KMS-11 (cell line): ENCODE measurements at regions not wholly inside any gene's neighbourhood (a gene's known extent, or its start where the extent isn't known, plus 50 kb on each side); places are given as distances from the start of the nearest gene placed in this dataset.

ENCODE experiments used
- H2AFZ ChIP-seq: fragments of 200-600 bp; sonication (generic); 2 replicates; pipeline ENCODE4 v1.6.1; 2016; ENCODE audit warnings: antibody characterized with exemption, mixed run types, low read depth
- H3K27ac ChIP-seq: fragments of 200-600 bp; sonication (generic); 2 replicates; pipeline ENCODE4 v1.6.1; 2016; ENCODE audit warnings: mild to moderate bottlenecking, mixed run types
- H3K27me3 ChIP-seq: fragments of 200-600 bp; sonication (generic); 2 replicates; pipeline ENCODE4 v1.6.1; 2017; ENCODE audit warnings: mild to moderate bottlenecking, low read depth, mixed run types, moderate library complexity; ENCODE audit not compliant: insufficient read depth
- H3K36me3 ChIP-seq: fragments of 200-600 bp; sonication (generic); 2 replicates; pipeline ENCODE4 v1.6.1; 2017; ENCODE audit warnings: mild to moderate bottlenecking, mixed run types; ENCODE audit not compliant: insufficient read depth
- H3K4me1 ChIP-seq: fragments of 200-600 bp; sonication (generic); 2 replicates; pipeline ENCODE4 v1.6.1; 2016; ENCODE audit warnings: mild to moderate bottlenecking, low read depth, mixed run types; ENCODE audit not compliant: poor library complexity, severe bottlenecking
- H3K4me2 ChIP-seq: fragments of 200-600 bp; sonication (generic); 2 replicates; pipeline ENCODE4 v1.7.0; 2016; ENCODE audit warnings: mild to moderate bottlenecking, mixed run types
- H3K4me3 ChIP-seq: fragments of 200-600 bp; sonication (generic); IDR thresholded peaks from 2 replicates; pipeline ENCODE4 v1.6.1; 2017; ENCODE audit warnings: low read depth, low read length, mixed read lengths; ENCODE audit not compliant: insufficient read depth
- H3K79me2 ChIP-seq: fragments of 200-600 bp; sonication (generic); 2 replicates; pipeline ENCODE4 v1.6.1; 2016; ENCODE audit warnings: low read depth, mixed run types; ENCODE audit not compliant: insufficient read depth
- H3K9ac ChIP-seq: fragments of 200-600 bp; sonication (generic); 2 replicates; pipeline ENCODE4 v1.6.1; 2016; ENCODE audit warnings: mild to moderate bottlenecking, mixed run types
- H4K20me1 ChIP-seq: fragments of 200-600 bp; sonication (generic); 2 replicates; pipeline ENCODE4 v1.6.1; 2016; ENCODE audit warnings: mild to moderate bottlenecking, mixed run types; ENCODE audit not compliant: insufficient read depth
- CTCF ChIP-seq: fragments of 200-600 bp; sonication (generic); conservative IDR thresholded peaks from 2 replicates; pipeline ENCODE4 v1.6.1; 2017; ENCODE audit warnings: low read depth, mild to moderate bottlenecking, antibody characterized with exemption, low read length, moderate library complexity, mixed read lengths

- no peak overlapping the region for H3K4me2 ChIP-seq
- no peaks in the 10 kb centered on the region for H3K36me3 ChIP-seq
- no peak overlapping the region for H3K27ac ChIP-seq
- no peak overlapping the region for H2AFZ ChIP-seq
- H4K20me1 ChIP-seq, result no peaks in the 10 kb centered on the region
- H3K4me3 ChIP-seq, result no peak overlapping the region
- no peaks in the 10 kb centered on the region for H3K27me3 ChIP-seq
- TF ChIP-seq CTCF, result no peak
- H3K4me1 ChIP-seq, result no peaks in the 10 kb centered on the region
- no peak overlapping the region for H3K9ac ChIP-seq
- H3K79me2 ChIP-seq, result no peaks in the 10 kb centered on the region
Measured at GRCh38 chr14:41187868-41188267, 418.8 kb upstream of the LRFN5 start.

DNA sequence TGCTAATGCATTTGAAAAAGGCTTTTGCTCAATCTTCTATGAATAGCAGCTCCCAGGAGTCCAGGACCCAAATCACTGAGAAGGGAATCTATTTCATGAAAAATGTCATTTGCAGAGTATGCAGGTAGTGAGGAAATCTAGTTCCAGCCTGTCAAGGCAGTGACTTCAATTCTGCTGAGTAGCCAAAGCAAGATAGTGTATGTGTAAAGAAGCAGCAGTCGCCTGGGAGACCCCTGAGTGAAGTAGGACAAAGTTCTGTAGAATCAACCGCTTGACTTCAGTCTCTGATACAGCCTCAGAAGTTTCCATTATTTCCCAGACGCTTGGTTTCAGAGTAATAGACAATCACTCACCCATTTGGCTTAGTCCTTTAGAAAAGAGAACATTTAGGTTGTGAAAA lies 435.6 kb upstream of the LRFN5 start:
- Histone ChIP-seq H3K4me3 (no peak overlapping the region), H3K36me3 (no peaks in the 10 kb centered on the region), H3K9ac (no peak overlapping the region), H3K79me2 (no peaks in the 10 kb centered on the region), H3K4me2 (no peak overlapping the region), H4K20me1 (no peaks in the 10 kb centered on the region), H3K27me3 (no peaks in the 10 kb centered on the region), H3K27ac (no peak overlapping the region), H3K4me1 (no peaks in the 10 kb centered on the region), H2AFZ (no peak overlapping the region)
- TF ChIP-seq CTCF, result no peak

DNA sequence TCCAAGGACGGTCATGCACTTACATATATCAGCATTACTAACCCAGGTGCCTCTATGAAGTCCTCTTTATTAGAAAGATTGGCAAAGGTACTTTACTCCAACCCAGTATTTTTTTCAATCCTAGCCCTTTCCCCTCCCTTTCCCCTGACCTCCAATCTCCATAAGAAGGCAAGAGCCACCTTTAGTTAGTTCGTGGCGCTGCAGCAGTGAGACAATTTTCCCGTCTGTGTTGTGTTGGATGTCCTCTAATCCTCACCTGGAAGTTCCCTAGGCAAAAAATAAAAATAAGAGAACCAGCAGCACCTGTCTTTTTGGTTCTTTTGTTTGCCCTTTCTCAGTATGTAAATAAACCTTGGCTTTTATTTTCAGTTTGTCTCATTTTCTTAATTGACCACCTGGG lies 439.6 kb upstream of the LRFN5 start:
- TF ChIP-seq CTCF, result no peak
- Histone ChIP-seq H2AFZ (no peak overlapping the region), H3K9ac (no peak overlapping the region), H4K20me1 (no peaks in the 10 kb centered on the region), H3K27ac (no peak overlapping the region), H3K4me1 (no peaks in the 10 kb centered on the region), H3K79me2 (no peaks in the 10 kb centered on the region), H3K27me3 (no peaks in the 10 kb centered on the region), H3K36me3 (no peaks in the 10 kb centered on the region), H3K4me3 (no peak overlapping the region), H3K4me2 (no peak overlapping the region)

DNA sequence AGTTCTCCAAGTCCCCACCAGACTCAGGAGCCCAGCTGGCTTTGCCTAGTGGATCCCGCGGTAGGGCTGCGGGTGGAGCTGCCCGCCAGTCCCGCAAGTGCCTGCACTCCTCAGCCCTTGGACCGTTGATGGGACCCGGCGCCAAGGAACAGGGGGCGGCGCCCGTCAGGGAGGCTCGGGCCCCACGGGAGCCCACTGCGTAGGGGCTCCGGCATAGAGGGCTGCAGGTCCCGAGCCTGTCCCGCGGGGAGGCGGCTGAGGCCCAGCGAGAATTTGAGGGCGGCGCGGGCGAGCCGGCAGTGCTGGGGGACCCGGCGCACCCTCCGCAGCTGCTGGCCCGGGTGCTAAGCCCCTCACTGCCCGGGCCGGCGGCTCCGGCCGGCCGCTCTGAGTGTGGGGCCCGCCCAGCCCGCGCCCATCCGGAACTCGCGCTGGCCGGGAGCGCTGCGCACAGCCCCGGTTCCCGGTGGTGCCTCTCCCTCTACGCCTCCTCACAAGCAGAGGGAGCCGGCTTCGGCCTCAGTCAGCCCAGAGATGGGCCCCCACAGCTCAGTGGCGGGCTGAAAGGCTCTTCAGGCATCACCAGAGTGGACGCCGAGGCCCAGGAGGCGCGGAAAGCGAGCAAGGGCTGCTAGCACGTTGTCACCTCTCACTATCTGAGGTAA lies 452.4 kb upstream of the LRFN5 start:
- Histone ChIP-seq H3K36me3 (no peaks in the 10 kb centered on the region), H3K27ac (no peak overlapping the region), H3K4me2 (no peak overlapping the region), H3K4me1 (no peaks in the 10 kb centered on the region), H2AFZ (no peak overlapping the region), H4K20me1 (no peaks in the 10 kb centered on the region), H3K27me3 (no peaks in the 10 kb centered on the region), H3K9ac (no peak overlapping the region), H3K79me2 (no peaks in the 10 kb centered on the region), H3K4me3 (no peak overlapping the region)
- no peak for TF ChIP-seq CTCF
